HG03097 (cell line): ENCODE measurements at regions not wholly inside any gene's neighbourhood (a gene's known extent, or its start where the extent isn't known, plus 50 kb on each side); places are given as distances from the start of the nearest gene placed in this dataset.
"Not testable (repeated sequence)": the region's sequence is repeated elsewhere in the genome, so short reads cannot be mapped to it uniquely, and the experiment has no call there.

Experiments used
- ATAC-seq: cut with Tn5 transposase; IDR thresholded peaks from one replicate; pipeline ENCODE4 v1.9.1; 2021; ENCODE audit not compliant: unreplicated experiment, low FRiP score

DNA sequence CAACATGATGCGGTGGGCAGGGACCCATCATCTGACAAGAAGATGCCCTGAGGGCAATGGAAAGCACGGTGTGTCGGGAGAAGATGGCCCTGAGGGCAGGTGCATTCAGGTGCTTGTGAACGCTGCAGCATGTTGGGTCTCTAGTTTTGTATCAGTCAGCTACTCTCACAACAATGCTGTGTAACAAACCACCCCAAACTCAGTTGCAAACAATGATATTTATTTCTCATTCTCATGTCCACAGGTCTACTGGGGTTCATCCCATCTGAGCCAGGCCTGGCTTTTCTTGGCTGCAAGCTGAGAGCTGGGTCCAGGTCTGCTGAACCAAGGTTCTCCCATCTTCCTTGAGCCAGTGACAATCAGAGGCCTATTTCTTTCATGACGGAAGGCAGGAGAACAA lies 461.6 kb downstream of the PREX1 start:
- no peak for ATAC-seq

DNA sequence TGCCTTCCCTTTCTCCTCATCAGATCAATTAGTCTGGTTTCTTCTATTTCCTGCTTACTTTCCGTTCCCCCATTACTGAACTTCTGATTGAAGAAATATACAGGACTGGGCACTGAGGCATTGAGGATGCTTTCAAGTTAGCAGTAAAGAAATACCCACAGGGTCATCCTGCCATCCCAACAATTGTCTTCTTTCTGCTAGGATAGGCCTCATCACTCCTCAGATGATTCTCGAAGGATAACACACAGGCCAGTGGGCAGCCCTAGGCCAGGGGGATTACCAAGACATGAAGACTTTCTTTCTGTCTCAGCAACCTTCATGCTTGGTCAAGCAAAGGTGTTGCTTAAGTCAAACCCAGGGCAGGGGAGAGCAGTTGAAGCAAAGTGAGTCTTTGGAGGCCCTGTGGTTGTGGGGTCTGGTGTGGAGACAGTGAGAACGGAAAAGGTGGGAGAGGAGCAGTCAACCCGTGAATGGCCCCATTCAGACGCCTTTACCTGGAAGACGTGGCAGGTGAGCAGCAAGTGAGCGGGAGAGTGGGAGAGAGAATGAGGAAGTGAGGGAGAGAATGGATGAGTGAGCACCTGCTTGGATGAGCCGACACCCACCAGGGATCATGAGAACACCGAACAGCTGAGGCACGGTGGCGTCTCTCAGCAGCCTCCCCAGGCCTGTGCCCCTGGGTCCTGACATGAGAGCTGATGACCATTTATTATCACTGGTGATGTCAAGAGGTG lies 462.9 kb downstream of the PREX1 start:
- no peak for ATAC-seq

DNA sequence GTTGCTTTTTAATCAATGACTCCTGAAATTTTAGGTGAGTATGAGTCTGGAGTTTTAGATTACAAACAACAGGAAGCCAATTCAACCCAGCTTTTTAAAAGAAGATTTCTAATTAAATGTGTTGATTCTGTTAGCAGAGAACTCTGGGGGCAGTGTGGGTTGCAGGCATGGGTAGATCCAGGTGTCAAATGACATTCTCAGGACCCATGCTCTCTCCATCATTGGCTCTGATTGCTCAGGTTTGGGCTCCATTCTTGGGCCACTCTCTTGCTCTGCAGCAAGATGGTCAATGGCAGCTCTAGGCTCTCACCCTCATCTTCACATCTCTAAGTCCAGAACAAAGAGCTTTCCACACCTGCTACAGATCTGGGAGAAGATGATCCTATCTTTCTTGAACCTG lies 463.7 kb downstream of the PREX1 start:
- no peak for ATAC-seq

DNA sequence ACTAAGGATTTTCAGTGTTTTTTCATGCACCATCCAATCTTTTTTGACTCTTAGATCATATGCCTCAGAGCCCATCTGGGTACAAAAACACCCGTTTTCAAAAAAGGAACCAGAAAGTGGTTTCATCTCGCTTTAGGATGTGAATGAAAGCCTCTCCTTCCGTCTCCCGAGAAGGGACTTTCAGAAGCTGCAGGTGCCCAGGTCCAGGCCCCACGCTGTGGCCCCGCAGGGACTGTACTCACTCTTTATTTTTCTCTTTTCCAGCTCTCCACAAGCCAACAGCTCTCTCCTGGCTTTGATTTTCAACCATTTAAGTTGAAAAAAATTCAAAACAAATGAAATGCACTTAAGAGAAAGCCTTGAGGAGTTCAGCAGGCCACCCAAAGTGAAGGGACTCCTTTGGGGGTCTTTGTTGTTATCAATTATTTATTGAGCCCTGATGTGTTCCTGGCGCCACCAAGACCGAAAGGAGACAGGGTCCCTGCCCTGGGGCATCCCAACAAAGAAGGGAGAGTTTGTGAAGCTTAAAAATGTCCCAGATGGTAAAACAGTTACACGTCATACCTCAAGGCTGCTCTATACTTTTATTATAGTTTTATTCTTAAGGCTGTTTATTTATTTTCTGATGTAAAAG lies 467.3 kb downstream of the PREX1 start:
- peak; percentile 44 for ATAC-seq

DNA sequence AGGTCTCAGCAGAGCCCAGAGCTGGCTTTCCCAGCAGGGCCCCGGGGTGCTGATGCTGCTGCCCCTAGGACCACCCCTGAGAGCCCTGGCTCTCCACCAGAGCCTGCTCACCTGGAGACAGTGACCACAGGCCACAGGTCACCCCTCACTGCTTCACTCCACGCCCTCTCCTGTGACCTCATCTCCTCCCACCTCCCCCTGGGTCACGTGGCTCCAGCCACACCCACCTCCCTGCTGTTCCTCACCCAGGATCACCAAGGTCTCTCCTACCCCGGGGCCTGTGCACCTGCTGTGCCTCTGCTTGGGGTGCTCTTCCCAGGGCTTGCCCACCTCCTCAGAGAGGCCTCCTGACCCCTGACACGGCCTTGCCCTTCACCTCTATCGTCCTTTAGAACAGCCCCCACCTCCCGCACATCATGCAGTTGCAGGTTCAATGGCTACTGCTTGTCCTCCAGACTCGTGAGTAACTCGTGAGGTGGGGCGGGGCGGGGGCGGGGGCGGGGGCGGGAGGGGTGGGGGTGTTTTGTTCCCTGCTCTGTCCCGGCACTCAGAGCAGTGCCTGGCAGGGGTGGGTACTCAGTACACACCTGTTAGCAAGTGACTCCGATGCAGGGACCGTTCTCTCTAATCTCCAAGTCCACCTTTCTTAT lies 468.0 kb downstream of the PREX1 start:
- ATAC-seq: peak; percentile 67

DNA sequence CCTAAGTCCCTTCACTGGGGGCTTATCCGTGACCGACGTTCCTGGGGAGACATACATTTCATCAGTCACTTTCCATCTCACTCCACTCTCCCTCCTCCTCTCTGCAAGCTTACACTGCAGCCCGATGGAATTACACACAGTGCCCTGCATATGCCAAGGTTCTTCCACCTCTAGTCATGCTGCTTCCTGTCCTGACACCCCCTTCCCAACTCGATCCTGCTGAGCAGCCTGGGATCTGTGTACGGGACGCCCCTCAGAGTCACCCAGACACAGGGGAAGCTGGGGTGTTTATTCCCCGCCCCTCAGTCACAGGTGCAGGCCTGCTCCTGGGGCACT lies 468.8 kb downstream of the PREX1 start:
- ATAC-seq: not testable (repeated sequence)

DNA sequence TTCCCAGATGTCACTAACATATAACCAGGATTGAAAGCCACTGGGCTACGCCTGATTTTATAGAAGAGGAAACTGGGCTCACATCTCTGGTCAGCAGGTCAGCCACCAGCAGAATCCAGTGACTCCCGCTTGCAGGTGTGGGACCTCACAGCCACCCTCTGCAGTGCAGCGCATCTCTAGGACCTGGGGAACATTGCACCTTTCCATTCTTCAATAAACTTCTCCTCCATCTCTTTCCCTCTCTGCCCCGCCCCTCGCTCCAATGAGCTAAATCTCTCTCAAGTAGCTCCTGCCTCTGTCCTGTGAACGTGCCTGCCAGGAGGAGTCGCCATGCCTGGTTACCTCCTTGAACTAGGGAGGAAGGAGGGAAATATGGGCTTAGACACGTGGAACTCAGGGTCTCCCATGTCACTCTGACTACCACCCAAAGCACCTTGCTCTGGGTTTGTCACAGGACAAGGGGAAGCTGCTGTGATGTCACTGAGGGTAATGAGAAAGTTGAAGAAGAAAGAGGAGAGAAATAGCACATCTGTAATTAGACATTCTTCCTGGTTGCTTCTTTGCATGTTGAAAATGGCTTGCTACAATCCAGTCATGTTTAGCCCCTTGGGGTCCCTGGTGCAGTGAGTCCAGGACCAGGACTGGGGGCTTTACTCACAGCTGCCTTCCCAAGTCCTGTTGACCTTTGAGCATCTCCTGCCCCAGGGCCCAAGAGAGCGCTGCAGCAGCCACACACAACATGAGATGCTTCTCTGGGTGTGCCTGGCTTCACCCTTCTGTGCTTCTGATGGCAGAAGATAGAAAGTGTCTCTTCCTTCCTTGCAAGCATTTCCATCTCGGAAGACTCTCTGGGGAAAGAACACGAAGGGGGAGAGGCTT lies 469.4 kb downstream of the PREX1 start:
- no peak for ATAC-seq

DNA sequence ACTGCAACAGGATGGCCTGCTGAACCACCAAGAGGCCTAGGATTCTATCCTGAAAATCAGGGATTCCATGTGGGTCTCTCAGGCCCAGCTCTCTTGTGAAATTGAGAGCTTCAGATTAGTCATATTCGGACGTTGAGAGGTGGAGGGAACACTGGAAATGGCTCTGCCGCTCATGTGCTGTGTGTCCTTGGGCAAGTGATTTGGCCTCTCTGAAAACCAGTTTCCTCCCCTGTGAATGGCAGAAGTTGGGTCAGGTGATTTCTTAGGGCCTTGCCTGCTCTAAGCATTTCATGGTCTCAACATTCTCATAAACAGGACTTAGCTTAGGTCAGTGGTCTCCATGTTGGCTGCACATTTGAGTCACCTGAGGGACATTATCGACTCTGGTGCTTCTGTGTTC lies 470.1 kb downstream of the PREX1 start:
- ATAC-seq: no peak

DNA sequence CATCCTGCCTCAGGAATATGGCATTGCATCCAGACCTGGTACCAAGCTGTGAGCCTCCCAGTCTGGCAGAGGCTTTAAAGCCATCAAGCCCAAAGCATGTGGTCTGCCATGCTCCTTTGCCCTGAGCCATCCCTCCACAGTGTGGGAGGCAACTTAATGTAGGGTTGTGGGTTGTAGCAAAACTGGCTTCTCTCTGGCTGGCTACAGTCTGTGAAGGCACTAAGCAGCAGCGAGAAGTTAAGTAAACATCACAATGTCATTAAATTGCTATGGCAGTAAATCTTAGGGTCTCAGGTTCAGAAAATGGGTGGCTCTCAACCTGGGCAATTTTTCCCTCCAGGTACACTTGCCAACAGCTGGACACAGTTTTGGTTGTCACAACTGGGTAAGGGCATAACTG lies 472.9 kb downstream of the PREX1 start:
- no peak for ATAC-seq

DNA sequence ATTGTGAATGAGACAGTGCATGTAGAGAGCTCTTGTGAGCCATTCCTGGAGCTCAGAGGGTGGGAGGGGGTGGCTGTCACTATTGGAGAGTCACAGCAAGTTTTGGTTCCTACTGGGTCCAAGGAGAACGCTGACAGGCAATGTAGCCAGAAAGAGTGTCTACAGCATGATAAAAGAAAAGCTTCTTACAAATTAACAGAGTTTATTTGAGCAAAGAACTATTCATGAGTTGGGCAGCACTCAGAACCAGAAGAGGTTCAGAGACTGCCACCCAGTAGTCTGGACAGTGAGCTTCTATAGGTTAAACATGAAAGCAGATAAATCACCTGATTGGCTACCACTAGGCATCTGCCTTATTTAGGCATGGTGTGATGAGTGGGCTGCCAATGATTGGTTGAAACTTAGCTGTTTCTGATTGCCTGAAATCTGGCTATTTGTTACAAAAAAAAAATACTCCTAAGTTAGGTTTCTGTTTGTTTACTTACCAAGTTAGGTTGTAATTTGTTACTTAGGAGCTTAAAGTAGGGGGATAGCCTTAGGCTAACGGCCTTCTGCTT lies 473.4 kb downstream of the PREX1 start:
- no peak for ATAC-seq

DNA sequence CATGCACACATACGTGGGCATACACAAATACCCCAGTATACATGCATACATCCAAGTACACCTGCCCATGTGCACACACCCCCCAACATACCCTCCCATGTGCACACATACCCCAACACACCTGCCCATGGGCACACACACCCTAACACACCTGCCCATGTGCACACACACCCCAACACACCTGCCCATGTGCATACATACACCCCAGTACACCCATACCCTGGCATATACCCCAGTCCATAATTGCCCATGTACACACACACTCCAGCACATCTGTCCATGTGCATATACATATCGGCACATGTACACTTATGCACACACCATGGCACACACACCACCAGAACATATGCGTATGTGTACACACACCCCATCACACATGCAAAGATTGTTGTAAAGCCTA lies 475.2 kb downstream of the PREX1 start:
- ATAC-seq: no peak

DNA sequence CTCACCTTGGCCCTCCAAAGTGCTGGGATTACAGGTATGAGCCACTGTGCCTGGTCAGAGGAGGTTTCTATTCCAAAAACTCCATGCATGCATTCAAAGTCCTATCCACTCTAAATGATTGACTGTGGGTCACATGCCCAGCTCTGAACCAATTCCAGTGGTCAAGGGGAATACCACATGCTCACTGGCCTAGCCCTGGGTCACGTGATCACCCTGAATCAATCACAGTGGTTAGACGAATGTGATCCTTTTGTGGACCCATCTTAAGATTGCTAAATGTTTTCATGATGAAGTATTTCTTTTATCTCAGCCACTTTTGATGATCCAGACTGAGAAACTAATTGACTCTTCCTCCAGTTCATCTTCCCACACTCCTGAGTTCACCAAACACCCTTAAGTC lies 475.8 kb downstream of the PREX1 start:
- no peak for ATAC-seq

DNA sequence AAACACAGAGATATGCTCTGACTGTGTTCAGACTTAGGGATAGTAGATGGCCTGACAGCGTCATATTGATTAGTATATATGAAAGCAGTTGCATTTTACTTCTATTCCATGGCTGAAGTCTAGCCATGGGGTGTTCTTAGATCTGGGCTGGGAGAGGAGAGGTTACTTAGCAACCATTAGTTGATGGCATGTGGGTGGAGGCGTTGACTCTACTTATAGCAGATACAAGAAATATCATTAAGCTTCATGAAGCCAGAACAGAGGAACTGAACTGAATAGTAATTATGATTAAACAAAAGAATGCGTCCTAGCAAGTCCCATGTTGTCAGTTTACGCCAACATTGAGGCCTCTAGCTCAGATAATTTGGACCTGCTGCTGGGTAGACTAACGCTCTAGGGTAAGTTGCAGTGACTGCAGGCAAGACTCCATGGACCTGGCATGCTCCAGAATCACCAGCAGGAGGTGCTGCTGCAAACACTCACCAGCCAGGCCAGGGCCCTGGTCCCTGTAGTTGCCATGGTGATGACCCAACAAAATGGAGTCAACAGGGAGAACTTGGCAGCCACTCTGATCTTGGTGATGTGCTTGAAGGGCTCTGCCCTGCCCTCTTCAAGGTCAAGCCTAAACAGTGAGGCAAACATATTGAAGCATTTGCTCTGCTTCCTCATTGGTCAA lies 477.3 kb downstream of the PREX1 start:
- no peak for ATAC-seq

DNA sequence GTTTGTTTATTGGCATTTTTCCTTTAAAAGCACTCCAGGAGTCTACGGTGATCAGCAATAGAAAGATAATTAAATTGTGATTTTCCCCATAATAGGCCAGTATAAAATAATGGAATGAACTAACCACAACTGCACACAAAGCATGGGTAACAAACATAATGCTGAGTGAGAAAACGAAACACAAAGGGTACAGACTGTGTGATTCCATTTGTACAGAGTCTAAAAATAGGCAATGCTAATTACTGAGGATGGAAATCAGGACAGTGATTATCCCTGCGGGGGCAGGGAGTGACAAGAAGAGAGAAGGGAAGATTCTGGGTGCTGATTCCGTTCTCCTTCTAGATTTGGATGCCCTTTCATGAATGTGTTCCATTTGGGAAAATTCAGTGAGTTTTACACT lies 478.1 kb downstream of the PREX1 start:
- no peak for ATAC-seq

DNA sequence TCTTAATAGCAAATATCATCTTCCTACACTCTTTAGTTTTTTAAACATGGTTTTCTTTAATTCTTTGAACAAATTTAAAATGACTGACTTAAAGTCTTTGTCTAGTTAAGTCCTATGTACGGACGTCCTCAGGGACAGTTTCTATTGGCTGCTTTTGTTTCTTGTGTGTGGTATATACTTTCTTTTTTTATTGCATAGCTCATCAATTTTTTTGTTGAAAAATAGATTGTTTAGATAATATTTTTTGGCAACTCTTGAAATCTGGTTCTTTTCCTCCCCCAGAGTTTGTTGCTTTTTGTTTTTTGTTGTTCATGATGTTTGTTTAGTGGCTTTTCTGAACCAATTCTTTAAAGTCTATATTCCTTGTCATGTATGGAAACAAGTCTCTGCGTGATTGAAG lies 479.8 kb downstream of the PREX1 start:
- ATAC-seq: no peak

DNA sequence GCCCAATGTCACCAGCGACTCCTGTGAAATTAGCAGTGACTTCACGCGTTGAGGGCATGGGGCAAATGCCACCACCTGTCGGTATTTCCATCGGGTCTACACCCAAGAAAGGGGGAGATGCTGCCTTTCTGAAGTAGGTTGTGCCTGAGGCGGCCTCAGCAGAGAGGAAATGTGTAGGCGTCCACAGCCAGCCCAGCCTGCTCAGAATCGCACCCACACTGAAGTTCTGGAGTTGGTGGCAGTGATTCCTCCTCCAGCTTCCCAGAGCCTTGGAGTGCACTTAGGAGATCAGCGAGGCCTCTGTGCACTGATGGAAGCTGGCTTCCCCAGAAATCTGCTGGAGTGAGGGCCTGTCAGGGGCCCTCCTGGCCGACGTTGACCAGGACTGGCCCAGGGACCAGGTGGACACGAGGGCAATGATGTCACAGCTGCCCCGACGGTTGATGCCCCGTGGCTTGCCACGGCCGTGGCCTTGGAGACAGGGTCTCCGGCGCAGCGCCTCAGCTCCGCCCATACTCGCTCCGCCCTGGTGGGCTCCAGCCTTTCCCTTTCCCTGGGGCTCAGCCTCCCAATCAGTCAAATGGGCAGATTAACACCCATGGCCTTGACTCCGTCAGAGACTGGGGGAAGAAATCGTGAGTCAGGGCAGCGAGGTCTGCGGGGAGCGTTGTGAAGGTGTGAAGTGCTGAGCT lies 484.8 kb downstream of the PREX1 start:
- ATAC-seq: no peak

DNA sequence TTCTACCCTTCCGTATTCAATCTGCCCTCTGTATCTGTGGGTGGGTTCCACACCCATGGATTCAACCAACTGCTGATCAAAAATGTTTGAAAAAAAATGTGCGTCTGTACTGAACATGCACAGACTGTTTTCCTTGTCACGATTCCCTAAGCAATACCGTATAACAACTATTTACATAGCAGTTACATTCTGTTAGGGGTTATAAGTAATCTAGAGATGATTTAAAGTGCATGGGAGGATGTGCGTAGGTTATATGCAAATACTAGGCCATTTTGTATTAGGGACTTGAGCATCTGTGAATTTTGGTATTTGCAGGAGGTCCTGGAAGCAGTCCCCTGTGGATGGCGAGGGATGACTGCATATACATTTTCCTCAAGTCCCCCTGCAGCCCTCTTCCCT lies 486.9 kb downstream of the PREX1 start:
- no peak for ATAC-seq

DNA sequence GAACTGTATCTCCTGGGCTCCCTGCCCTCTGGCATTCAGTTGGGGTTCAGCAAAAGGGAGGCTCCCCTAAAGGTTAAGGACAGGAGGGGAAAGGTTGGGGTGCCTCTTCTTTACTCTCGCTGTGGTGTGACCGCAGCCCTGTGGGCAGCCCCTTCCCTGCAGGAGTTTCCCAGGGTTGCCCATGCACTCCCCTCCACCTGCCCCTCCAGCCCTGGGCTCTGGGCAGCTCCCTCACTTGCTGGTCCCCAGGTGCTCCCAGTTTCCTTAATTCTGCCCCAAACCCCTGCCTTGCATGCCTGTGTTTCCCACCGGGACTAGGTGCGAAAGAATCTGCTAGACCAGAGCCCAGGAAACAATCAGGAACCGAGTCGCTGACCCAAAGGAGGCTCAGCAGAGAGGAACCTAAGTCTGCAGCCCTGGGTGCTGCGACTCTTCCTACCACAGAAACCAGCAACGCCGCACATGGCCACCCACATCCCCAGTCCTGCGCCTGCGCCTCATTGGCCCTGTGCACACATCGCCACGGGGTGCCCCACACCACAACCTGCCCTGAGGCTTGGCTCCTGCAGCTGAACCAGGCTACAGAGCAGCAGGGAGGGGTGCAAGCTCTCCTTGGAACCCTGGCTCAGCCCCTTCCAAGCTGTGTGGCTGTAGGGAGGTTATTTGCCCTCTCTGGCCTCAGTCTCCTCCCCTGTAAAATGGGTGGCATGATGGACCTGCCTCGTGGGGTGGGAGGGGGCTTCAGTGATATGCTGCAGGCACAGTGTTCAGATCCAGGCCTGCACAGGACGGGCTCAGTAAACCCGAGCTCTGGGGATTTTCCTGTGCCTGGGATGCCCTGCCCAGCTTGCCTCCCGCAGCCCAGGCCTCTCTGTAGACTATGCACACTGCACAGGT lies 487.6 kb downstream of the PREX1 start:
- ATAC-seq: no peak
